ENCODE measurements at regions not wholly inside any gene's neighbourhood (a gene's known extent, or its start where the extent isn't known, plus 50 kb on each side); places are given as distances from the start of the nearest gene placed in this dataset.

GRCh38 chr5:166062094-166062493, 2229.4 kb upstream of the WWC1 start:
- H3K27me3 ChIP-seq (ENCODE audit: control insufficient read depth, insufficient read depth, low read length), result no peaks in the 10 kb centered on the region
- H3K4me3 ChIP-seq (ENCODE audit: low read depth, low read length), result no peak overlapping the region
- no peak overlapping the region for H3K27ac ChIP-seq (ENCODE audit: low read depth, low read length)
- no peak overlapping the region for H3K9ac ChIP-seq (ENCODE audit: low read length)
- no peaks in the 10 kb centered on the region for H3K9me3 ChIP-seq (ENCODE audit: control insufficient read depth, insufficient read depth, low read depth, low read length)
- no peaks in the 10 kb centered on the region for H3K4me1 ChIP-seq (ENCODE audit: control insufficient read depth, insufficient read depth, low read length)
- no peaks in the 10 kb centered on the region for H3K36me3 ChIP-seq (ENCODE audit: control insufficient read depth, insufficient read depth, low read length)

- no peaks in the 10 kb centered on the region for H3K36me3 ChIP-seq (ENCODE audit: control insufficient read depth, insufficient read depth, low read length)
- H3K4me1 ChIP-seq (ENCODE audit: control insufficient read depth, insufficient read depth, low read length), result no peaks in the 10 kb centered on the region
- H3K27ac ChIP-seq (ENCODE audit: low read depth, low read length), result no peak overlapping the region
- no peaks in the 10 kb centered on the region for H3K9me3 ChIP-seq (ENCODE audit: control insufficient read depth, insufficient read depth, low read depth, low read length)
- no peak overlapping the region for H3K4me3 ChIP-seq (ENCODE audit: low read depth, low read length)
- H3K27me3 ChIP-seq (ENCODE audit: control insufficient read depth, insufficient read depth, low read length), result no peaks in the 10 kb centered on the region
- no peak overlapping the region for H3K9ac ChIP-seq (ENCODE audit: low read length)
Observed at GRCh38 chr5:166062719-166063118, 2228.7 kb upstream of the WWC1 start.

DNA sequence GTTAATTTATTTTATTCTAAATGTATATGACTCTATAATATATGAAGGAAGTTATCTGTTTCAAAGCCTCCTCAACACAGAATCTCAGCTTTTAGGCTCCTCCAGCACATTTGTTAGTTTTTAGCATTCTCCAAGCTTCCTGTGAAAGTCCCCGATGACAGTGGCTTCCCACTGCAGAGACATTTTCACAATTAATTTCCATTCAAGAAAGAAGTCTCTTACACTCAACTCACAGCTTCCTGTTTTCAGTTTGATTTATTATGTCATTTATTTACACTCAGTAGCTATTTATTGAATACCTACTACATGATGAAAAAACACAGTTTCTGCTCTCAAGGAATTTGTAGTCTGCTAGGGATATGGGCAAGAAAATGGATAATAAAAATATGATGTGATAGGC, 2228.2 kb upstream of the WWC1 start:
- Histone ChIP-seq H3K9ac (ENCODE audit: low read length) (no peak overlapping the region), H3K36me3 (ENCODE audit: control insufficient read depth, insufficient read depth, low read length) (no peaks in the 10 kb centered on the region), H3K4me1 (ENCODE audit: control insufficient read depth, insufficient read depth, low read length) (no peaks in the 10 kb centered on the region), H3K27me3 (ENCODE audit: control insufficient read depth, insufficient read depth, low read length) (no peaks in the 10 kb centered on the region), H3K27ac (ENCODE audit: low read depth, low read length) (no peak overlapping the region), H3K9me3 (ENCODE audit: control insufficient read depth, insufficient read depth, low read depth, low read length) (no peaks in the 10 kb centered on the region), H3K4me3 (ENCODE audit: low read depth, low read length) (no peak overlapping the region)

- H3K27me3 ChIP-seq (ENCODE audit: control insufficient read depth, insufficient read depth, low read length), result no peaks in the 10 kb centered on the region
- H3K9me3 ChIP-seq (ENCODE audit: control insufficient read depth, insufficient read depth, low read depth, low read length), result no peaks in the 10 kb centered on the region
- H3K4me3 ChIP-seq (ENCODE audit: low read depth, low read length), result no peak overlapping the region
- peaks cover 36% of the 10 kb centered on the region for H3K4me1 ChIP-seq (ENCODE audit: control insufficient read depth, insufficient read depth, low read length)
- H3K36me3 ChIP-seq (ENCODE audit: control insufficient read depth, insufficient read depth, low read length), result no peaks in the 10 kb centered on the region
- H3K9ac ChIP-seq (ENCODE audit: low read length), result no peak overlapping the region
- no peak overlapping the region for H3K27ac ChIP-seq (ENCODE audit: low read depth, low read length)
Observed at GRCh38 chr5:166068547-166069335, 2222.7 kb upstream of the WWC1 start.

- Histone ChIP-seq H3K27me3 (ENCODE audit: control insufficient read depth, insufficient read depth, low read length) (no peaks in the 10 kb centered on the region), H3K9ac (ENCODE audit: low read length) (peak overlapping the region; percentile 39), H3K9me3 (ENCODE audit: control insufficient read depth, insufficient read depth, low read depth, low read length) (no peaks in the 10 kb centered on the region), H3K4me1 (ENCODE audit: control insufficient read depth, insufficient read depth, low read length) (peaks cover 45% of the 10 kb centered on the region), H3K4me3 (ENCODE audit: low read depth, low read length) (peak overlapping the region; percentile 36), H3K36me3 (ENCODE audit: control insufficient read depth, insufficient read depth, low read length) (no peaks in the 10 kb centered on the region), H3K27ac (ENCODE audit: low read depth, low read length) (peak overlapping the region; percentile 87; the same call in 1 of the 2 replicates)
Observed at GRCh38 chr5:166073901-166074581, 2217.4 kb upstream of the WWC1 start.

- H3K4me1 ChIP-seq (ENCODE audit: control insufficient read depth, insufficient read depth, low read length), result peaks cover 42% of the 10 kb centered on the region
- peak overlapping the region; percentile 83 for H3K9ac ChIP-seq (ENCODE audit: low read length)
- H3K27me3 ChIP-seq (ENCODE audit: control insufficient read depth, insufficient read depth, low read length), result no peaks in the 10 kb centered on the region
- H3K36me3 ChIP-seq (ENCODE audit: control insufficient read depth, insufficient read depth, low read length), result no peaks in the 10 kb centered on the region
- no peaks in the 10 kb centered on the region for H3K9me3 ChIP-seq (ENCODE audit: control insufficient read depth, insufficient read depth, low read depth, low read length)
- H3K4me3 ChIP-seq (ENCODE audit: low read depth, low read length), result peak overlapping the region; percentile 30; the same call in 1 of the 2 replicates
- peak overlapping the region; percentile 87 for H3K27ac ChIP-seq (ENCODE audit: low read depth, low read length)
Observed at GRCh38 chr5:166074582-166075481, 2216.6 kb upstream of the WWC1 start.

GRCh38 chr5:166083183-166083959, 2208.1 kb upstream of the WWC1 start:
- Histone ChIP-seq H3K36me3 (ENCODE audit: control insufficient read depth, insufficient read depth, low read length) (no peaks in the 10 kb centered on the region), H3K9me3 (ENCODE audit: control insufficient read depth, insufficient read depth, low read depth, low read length) (0 out of 2 replicates have a peak, but pooled peaks cover 2% of the 10 kb centered on the region), H3K9ac (ENCODE audit: low read length) (no peak overlapping the region), H3K4me3 (ENCODE audit: low read depth, low read length) (no peak overlapping the region), H3K27ac (ENCODE audit: low read depth, low read length) (no peak overlapping the region), H3K4me1 (ENCODE audit: control insufficient read depth, insufficient read depth, low read length) (peaks cover 42% of the 10 kb centered on the region), H3K27me3 (ENCODE audit: control insufficient read depth, insufficient read depth, low read length) (no peaks in the 10 kb centered on the region)

GRCh38 chr5:166086568-166086967, 2204.9 kb upstream of the WWC1 start:
- no peaks in the 10 kb centered on the region for H3K9me3 ChIP-seq (ENCODE audit: control insufficient read depth, insufficient read depth, low read depth, low read length)
- peaks cover 49% of the 10 kb centered on the region for H3K4me1 ChIP-seq (ENCODE audit: control insufficient read depth, insufficient read depth, low read length)
- H3K9ac ChIP-seq (ENCODE audit: low read length), result no peak overlapping the region
- no peaks in the 10 kb centered on the region for H3K27me3 ChIP-seq (ENCODE audit: control insufficient read depth, insufficient read depth, low read length)
- H3K36me3 ChIP-seq (ENCODE audit: control insufficient read depth, insufficient read depth, low read length), result no peaks in the 10 kb centered on the region
- no peak overlapping the region for H3K27ac ChIP-seq (ENCODE audit: low read depth, low read length)
- H3K4me3 ChIP-seq (ENCODE audit: low read depth, low read length), result no peak overlapping the region

- Histone ChIP-seq H3K4me3 (ENCODE audit: low read depth, low read length) (0 out of 2 replicates have a peak overlapping the region, but pooled peaks have one; percentile 11), H3K9me3 (ENCODE audit: control insufficient read depth, insufficient read depth, low read depth, low read length) (peaks cover 6% of the 10 kb centered on the region), H3K27ac (ENCODE audit: low read depth, low read length) (no peak overlapping the region; the same call in 1 of the 2 replicates), H3K4me1 (ENCODE audit: control insufficient read depth, insufficient read depth, low read length) (peaks cover 46% of the 10 kb centered on the region), H3K27me3 (ENCODE audit: control insufficient read depth, insufficient read depth, low read length) (no peaks in the 10 kb centered on the region), H3K36me3 (ENCODE audit: control insufficient read depth, insufficient read depth, low read length) (no peaks in the 10 kb centered on the region), H3K9ac (ENCODE audit: low read length) (no peak overlapping the region)
Observed at GRCh38 chr5:166088389-166089039, 2202.9 kb upstream of the WWC1 start.

GRCh38 chr5:166091931-166092330, 2199.5 kb upstream of the WWC1 start:
- H3K4me1 ChIP-seq (ENCODE audit: control insufficient read depth, insufficient read depth, low read length), result peaks cover 20% of the 10 kb centered on the region

More at GRCh38 chr5:166091931-166092330, 2199.5 kb upstream of the WWC1 start:
- peaks cover 14% of the 10 kb centered on the region for H3K9me3 ChIP-seq (ENCODE audit: control insufficient read depth, insufficient read depth, low read depth, low read length)
- H3K27me3 ChIP-seq (ENCODE audit: control insufficient read depth, insufficient read depth, low read length), result no peaks in the 10 kb centered on the region
- no peak overlapping the region for H3K27ac ChIP-seq (ENCODE audit: low read depth, low read length)
- H3K4me3 ChIP-seq (ENCODE audit: low read depth, low read length), result no peak overlapping the region
- no peak overlapping the region for H3K9ac ChIP-seq (ENCODE audit: low read length)
- no peaks in the 10 kb centered on the region for H3K36me3 ChIP-seq (ENCODE audit: control insufficient read depth, insufficient read depth, low read length)
